GM18508 (cell line): ENCODE measurements at regions not wholly inside any gene's neighbourhood (a gene's known extent, or its start where the extent isn't known, plus 50 kb on each side); places are given as distances from the start of the nearest gene placed in this dataset.

Source experiments
- ATAC-seq: cut with Tn5 transposase; IDR thresholded peaks from one replicate; pipeline ENCODE4 v1.9.1; 2021; ENCODE audit warnings: moderate number of reproducible peaks; ENCODE audit not compliant: insufficient read depth, unreplicated experiment

GRCh38 chr1:48164571-48164970 is 57.9 kb upstream of the SLC5A9 start:
- no peak for ATAC-seq

GRCh38 chr1:48160486-48161132 is 61.9 kb upstream of the SLC5A9 start:
- ATAC-seq, result no peak

GRCh38 chr1:48139275-48139674 is 83.2 kb upstream of the SLC5A9 start:
- ATAC-seq, result no peak

- ATAC-seq, result no peak
Observed at GRCh38 chr1:48127735-48128685, 94.5 kb upstream of the SLC5A9 start.

GRCh38 chr1:48123647-48124046 is 98.9 kb upstream of the SLC5A9 start:
- no peak for ATAC-seq

GRCh38 chr1:48121955-48122354 is 100.6 kb upstream of the SLC5A9 start:
- ATAC-seq, result no peak

- ATAC-seq, result no peak
Observed at GRCh38 chr1:48120621-48121020, 101.9 kb upstream of the SLC5A9 start.

- no peak for ATAC-seq
Observed at GRCh38 chr1:48115835-48116234, 106.7 kb upstream of the SLC5A9 start.

- ATAC-seq, result no peak
Observed at GRCh38 chr1:48114596-48115382, 107.7 kb upstream of the SLC5A9 start.

GRCh38 chr1:48109390-48110013 is 112.3 kb upstream of the TRABD2B start:
- ATAC-seq, result no peak

- no peak for ATAC-seq
Observed at GRCh38 chr1:48107516-48107915, 110.3 kb upstream of the TRABD2B start.

- ATAC-seq, result no peak
Observed at GRCh38 chr1:48106049-48106448, 108.9 kb upstream of the TRABD2B start.

GRCh38 chr1:48105165-48105564 is 108.0 kb upstream of the TRABD2B start:
- ATAC-seq, result no peak

- no peak for ATAC-seq
Observed at GRCh38 chr1:48103495-48103894, 106.3 kb upstream of the TRABD2B start.

GRCh38 chr1:48102766-48103165 is 105.6 kb upstream of the TRABD2B start:
- ATAC-seq, result no peak

GRCh38 chr1:48099072-48099773 is 102.0 kb upstream of the TRABD2B start:
- ATAC-seq, result no peak

- peak; percentile 85 for ATAC-seq
Observed at GRCh38 chr1:48093696-48094528, 96.7 kb upstream of the TRABD2B start.

GRCh38 chr1:48093147-48093546 is 96.0 kb upstream of the TRABD2B start:
- ATAC-seq, result no peak

GRCh38 chr1:48092401-48092800 is 95.2 kb upstream of the TRABD2B start:
- ATAC-seq, result no peak
